ENCODE measurements at regions not wholly inside any gene's neighbourhood (a gene's known extent, or its start where the extent isn't known, plus 50 kb on each side); places are given as distances from the start of the nearest gene placed in this dataset.

DNA sequence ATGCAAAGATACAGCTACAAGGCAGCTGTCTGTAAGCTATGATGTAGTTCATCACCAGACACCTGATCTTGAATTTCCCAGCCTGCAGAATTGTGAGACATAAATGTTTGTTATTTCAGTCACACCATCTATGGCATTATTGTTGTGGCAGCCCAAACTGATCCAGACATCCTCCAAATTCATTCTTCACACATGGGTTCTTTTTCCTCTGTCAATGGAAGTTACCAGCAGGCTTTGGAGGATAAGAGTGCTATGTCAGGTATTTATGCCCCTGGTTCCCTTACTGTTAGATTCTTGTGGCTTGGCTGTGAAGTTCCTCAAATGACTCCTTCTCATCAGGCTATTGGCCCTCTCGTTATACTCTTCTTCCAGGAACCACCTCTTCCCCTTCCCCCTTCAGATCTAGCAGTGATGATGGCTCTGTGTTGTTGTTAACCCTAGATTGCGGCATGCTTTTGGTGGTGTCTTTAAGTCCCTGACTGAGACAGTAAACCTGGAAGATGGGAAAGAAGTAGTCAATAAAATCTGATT lies 91.0 kb upstream of the CHMP2B start:
- H4K20me1 ChIP-seq (ENCODE audit: insufficient read depth, low read length), result no peaks in the 10 kb centered on the region
- H3K27ac Mint-ChIP-seq, result no peak overlapping the region
- H3K9me3 Mint-ChIP-seq, result peaks cover 8 to 22% (median 11%) of the 10 kb centered on the region in 7 donors
- no CpG with 5 or more reads among the region's 2 CpGs for WGBS (ENCODE audit: insufficient coverage)
- intact Hi-C loops (cut with micrococcal nuclease), result no loop called here
- H3K4me1 ChIP-seq (ENCODE audit: control insufficient read depth in 1 of 2, insufficient read depth in 2 of 2, low read length in 2 of 2), result no peaks in the 10 kb centered on the region
- H2AFZ ChIP-seq (ENCODE audit: insufficient read depth, low read depth, low read length, poor library complexity, severe bottlenecking), result no peak overlapping the region
- no peak overlapping the region for H3K9ac ChIP-seq (ENCODE audit: insufficient read depth, low read length, poor library complexity, severe bottlenecking)
- no peaks in the 10 kb centered on the region for H3K4me1 Mint-ChIP-seq
- TF ChIP-seq, protein P1, sequence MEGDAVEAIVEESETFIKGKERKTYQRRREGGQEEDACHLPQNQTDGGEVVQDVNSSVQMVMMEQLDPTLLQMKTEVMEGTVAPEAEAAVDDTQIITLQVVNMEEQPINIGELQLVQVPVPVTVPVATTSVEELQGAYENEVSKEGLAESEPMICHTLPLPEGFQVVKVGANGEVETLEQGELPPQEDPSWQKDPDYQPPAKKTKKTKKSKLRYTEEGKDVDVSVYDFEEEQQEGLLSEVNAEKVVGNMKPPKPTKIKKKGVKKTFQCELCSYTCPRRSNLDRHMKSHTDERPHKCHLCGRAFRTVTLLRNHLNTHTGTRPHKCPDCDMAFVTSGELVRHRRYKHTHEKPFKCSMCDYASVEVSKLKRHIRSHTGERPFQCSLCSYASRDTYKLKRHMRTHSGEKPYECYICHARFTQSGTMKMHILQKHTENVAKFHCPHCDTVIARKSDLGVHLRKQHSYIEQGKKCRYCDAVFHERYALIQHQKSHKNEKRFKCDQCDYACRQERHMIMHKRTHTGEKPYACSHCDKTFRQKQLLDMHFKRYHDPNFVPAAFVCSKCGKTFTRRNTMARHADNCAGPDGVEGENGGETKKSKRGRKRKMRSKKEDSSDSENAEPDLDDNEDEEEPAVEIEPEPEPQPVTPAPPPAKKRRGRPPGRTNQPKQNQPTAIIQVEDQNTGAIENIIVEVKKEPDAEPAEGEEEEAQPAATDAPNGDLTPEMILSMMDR (IDR thresholded peaks at IDR 0.05), result no peak
- H3K4me3 Mint-ChIP-seq, result no peak overlapping the region
- H3K27me3 Mint-ChIP-seq (ENCODE audit: low read depth in 3 of 3), result no peaks in the 10 kb centered on the region
- H3K36me3 ChIP-seq (replicated peaks in 1 of 2; ENCODE audit: control insufficient read depth in 1 of 2, insufficient read depth in 2 of 2, low read length in 2 of 2), result no peaks in the 10 kb centered on the region
- H3K36me3 Mint-ChIP-seq, result no peaks in the 10 kb centered on the region
- H3K4me2 ChIP-seq (replicated peaks; ENCODE audit: extremely low read depth, low read length, poor library complexity, severe bottlenecking), result no peak overlapping the region
- H3K27me3 ChIP-seq (ENCODE audit: control insufficient read depth in 2 of 2, insufficient read depth in 2 of 2, low read length in 2 of 2), result no peaks in the 10 kb centered on the region
- H3K27ac ChIP-seq (ENCODE audit: low read depth in 1 of 2, low read length in 2 of 2), result no peak overlapping the region
- H3K9me3 ChIP-seq (replicated peaks in 1 of 2; ENCODE audit: control insufficient read depth in 1 of 2, insufficient read depth in 1 of 2, low read length in 2 of 2), result peaks cover 4 to 17% of the 10 kb centered on the region in 2 donors
- no peak for DNase-seq
- H3K79me2 ChIP-seq (ENCODE audit: insufficient read depth, low read length), result no peaks in the 10 kb centered on the region
- no peak overlapping the region for H3K4me3 ChIP-seq (replicated peaks in 1 of 3; ENCODE audit: low read depth in 2 of 3, low read length in 3 of 3)

DNA sequence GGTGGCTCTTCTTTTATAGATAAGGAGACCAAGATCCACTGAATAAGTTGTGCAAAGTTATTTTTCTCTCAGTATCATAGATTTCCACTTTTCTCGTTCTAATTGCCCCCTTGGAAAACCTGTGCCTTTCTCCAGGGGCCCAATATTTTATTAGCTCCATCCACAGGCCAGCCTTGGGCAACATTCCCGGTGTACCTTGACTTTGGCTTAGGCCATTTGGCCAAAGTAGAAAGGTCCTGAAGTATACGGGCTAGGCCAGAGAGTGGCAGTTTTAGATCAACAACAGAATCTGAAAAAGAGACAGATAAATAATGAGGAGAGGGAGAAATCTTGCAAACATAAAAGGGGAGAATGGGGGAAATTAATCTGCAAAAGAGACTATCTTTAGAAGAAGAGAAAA lies 91.7 kb upstream of the CHMP2B start:
- H3K4me3 Mint-ChIP-seq, result no peak overlapping the region
- no peak overlapping the region for H3K27ac Mint-ChIP-seq
- Histone ChIP-seq H3K27ac (ENCODE audit: low read depth in 1 of 2, low read length in 2 of 2) (no peak overlapping the region), H3K4me2 (replicated peaks; ENCODE audit: extremely low read depth, low read length, poor library complexity, severe bottlenecking) (no peak overlapping the region), H3K36me3 (replicated peaks in 1 of 2; ENCODE audit: control insufficient read depth in 1 of 2, insufficient read depth in 2 of 2, low read length in 2 of 2) (no peaks in the 10 kb centered on the region), H3K4me1 (ENCODE audit: control insufficient read depth in 1 of 2, insufficient read depth in 2 of 2, low read length in 2 of 2) (no peaks in the 10 kb centered on the region), H3K79me2 (ENCODE audit: insufficient read depth, low read length) (no peaks in the 10 kb centered on the region), H3K27me3 (ENCODE audit: control insufficient read depth in 2 of 2, insufficient read depth in 2 of 2, low read length in 2 of 2) (no peaks in the 10 kb centered on the region), H3K4me3 (replicated peaks in 1 of 3; ENCODE audit: low read depth in 2 of 3, low read length in 3 of 3) (no peak overlapping the region), H4K20me1 (ENCODE audit: insufficient read depth, low read length) (no peaks in the 10 kb centered on the region), H3K9ac (ENCODE audit: insufficient read depth, low read length, poor library complexity, severe bottlenecking) (no peak overlapping the region), H3K9me3 (replicated peaks in 1 of 2; ENCODE audit: control insufficient read depth in 1 of 2, insufficient read depth in 1 of 2, low read length in 2 of 2) (peaks cover 0 to 10% of the 10 kb centered on the region in 2 donors), H2AFZ (ENCODE audit: insufficient read depth, low read depth, low read length, poor library complexity, severe bottlenecking) (no peak overlapping the region)
- peaks cover 2 to 15% (median 8%) of the 10 kb centered on the region in 7 donors for H3K9me3 Mint-ChIP-seq
- no peaks in the 10 kb centered on the region for H3K4me1 Mint-ChIP-seq
- WGBS (ENCODE audit: insufficient coverage), result 100% methylated on average over 1 of the region's 3 CpGs
- no peak for DNase-seq
- intact Hi-C loops (cut with micrococcal nuclease), result no loop called here
- TF ChIP-seq, protein P1 (IDR thresholded peaks at IDR 0.05), result no peak
- H3K27me3 Mint-ChIP-seq (ENCODE audit: low read depth in 3 of 3), result no peaks in the 10 kb centered on the region
- no peaks in the 10 kb centered on the region for H3K36me3 Mint-ChIP-seq

All from CD14-positive monocyte (primary cell).